PFSK-1 (cell line): ENCODE measurements at regions not wholly inside any gene's neighbourhood (a gene's known extent, or its start where the extent isn't known, plus 50 kb on each side); places are given as distances from the start of the nearest gene placed in this dataset.

Experiments
- FOXP2 ChIP-seq: optimal IDR thresholded peaks from 2 replicates; pipeline ENCODE3; 2011; ENCODE audit warnings: borderline replicate concordance, control low read depth, inconsistent platforms; ENCODE audit not compliant: insufficient read depth; ENCODE audit errors: extremely low read length, extremely low read depth
- POLR2AphosphoS5 ChIP-seq: IDR thresholded peaks from 2 replicates; pipeline ENCODE4 v1.6.1; 2012; ENCODE audit warnings: low read depth, mild to moderate bottlenecking, control low read depth, low read length, moderate library complexity
- REST ChIP-seq, 2 experiments: IDR thresholded peaks; 2 replicates each; pipeline versions ENCODE4 v1.6.1 to v1.8.0; 2011 to 2012; ENCODE audit warnings: low read depth in 2 of 2, low read length in 2 of 2, control low read depth in 1 of 2, inconsistent platforms in 1 of 2, mild to moderate bottlenecking in 1 of 2, moderate library complexity in 1 of 2; ENCODE audit not compliant: insufficient read depth in 1 of 2
- SIN3A ChIP-seq: IDR thresholded peaks from 2 replicates; pipeline ENCODE4 v1.6.1; 2012; ENCODE audit warnings: mild to moderate bottlenecking, low read length, moderate library complexity, borderline replicate concordance; ENCODE audit not compliant: insufficient read depth
- TAF1 ChIP-seq: IDR thresholded peaks from 2 replicates; pipeline ENCODE4 v1.6.1; 2012; ENCODE audit warnings: low read length, control low read depth, borderline replicate concordance; ENCODE audit not compliant: insufficient read depth

- TF ChIP-seq FOXP2: no peak
- no peak for TF ChIP-seq POLR2AphosphoS5
- no peak for TF ChIP-seq REST (IDR thresholded peaks at IDR 0.05; ENCODE audit: insufficient read depth in 1 of 2, low read depth in 2 of 2, low read length in 2 of 2)
- TF ChIP-seq TAF1: no peak
- TF ChIP-seq SIN3A: no peak
Observed at GRCh38 chr5:40210694-40211093, 469.0 kb upstream of the PTGER4 start.

GRCh38 chr5:40206030-40206429 lies 473.7 kb upstream of the PTGER4 start:
- TF ChIP-seq TAF1: no peak
- TF ChIP-seq FOXP2: no peak
- no peak for TF ChIP-seq REST (IDR thresholded peaks at IDR 0.05; ENCODE audit: insufficient read depth in 1 of 2, low read depth in 2 of 2, low read length in 2 of 2)
- no peak for TF ChIP-seq SIN3A
- TF ChIP-seq POLR2AphosphoS5: no peak

DNA sequence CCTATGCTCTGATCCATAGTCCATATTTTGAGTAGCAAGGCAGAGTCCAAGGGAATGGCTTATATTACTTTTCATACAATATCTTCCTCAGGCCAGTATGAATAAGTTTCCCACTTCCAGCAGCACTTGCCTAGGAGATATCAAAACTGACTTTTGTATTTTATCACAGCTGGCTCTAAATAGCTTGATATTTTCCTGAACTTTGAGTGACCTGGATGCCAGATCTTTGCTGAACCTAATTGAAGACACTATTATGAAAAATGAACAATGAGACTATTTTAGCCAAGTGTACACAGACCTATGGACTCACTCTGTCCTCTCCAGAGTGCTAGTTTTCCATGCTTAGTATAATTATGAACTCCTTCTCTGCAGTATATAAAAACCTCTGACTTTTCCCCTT lies 475.6 kb upstream of the PTGER4 start:
- TF ChIP-seq TAF1 (no peak), SIN3A (no peak), POLR2AphosphoS5 (no peak), REST (IDR thresholded peaks at IDR 0.05; ENCODE audit: insufficient read depth in 1 of 2, low read depth in 2 of 2, low read length in 2 of 2) (no peak), FOXP2 (no peak)

- TF ChIP-seq SIN3A (no peak), TAF1 (no peak), REST (IDR thresholded peaks at IDR 0.05; ENCODE audit: insufficient read depth in 1 of 2, low read depth in 2 of 2, low read length in 2 of 2) (no peak), FOXP2 (no peak), POLR2AphosphoS5 (no peak)
Observed at GRCh38 chr5:40202814-40203440, 476.8 kb upstream of the PTGER4 start.

GRCh38 chr5:40198736-40199135 lies 481.0 kb upstream of the PTGER4 start:
- no peak for TF ChIP-seq FOXP2
- TF ChIP-seq REST (IDR thresholded peaks at IDR 0.05; ENCODE audit: insufficient read depth in 1 of 2, low read depth in 2 of 2, low read length in 2 of 2): no peak
- no peak for TF ChIP-seq TAF1
- TF ChIP-seq POLR2AphosphoS5: no peak
- TF ChIP-seq SIN3A: no peak
